NB4 (cell line): ENCODE measurements at regions not wholly inside any gene's neighbourhood (a gene's known extent, or its start where the extent isn't known, plus 50 kb on each side); places are given as distances from the start of the nearest gene placed in this dataset.

ENCODE experiments used
- CTCF ChIP-seq: IDR thresholded peaks from one replicate; pipeline ENCODE4 v1.5.1; 2012; ENCODE audit warnings: low read depth, low read length
- POLR2A ChIP-seq: IDR thresholded peaks from 2 replicates; pipeline ENCODE4 v1.6.1; 2011; ENCODE audit warnings: mild to moderate bottlenecking; ENCODE audit not compliant: insufficient read length; ENCODE audit errors: extremely low read depth

GRCh38 chr13:30142486-30143211, 164.7 kb downstream of the KATNAL1 start:
- TF ChIP-seq CTCF = no peak
- no peak for TF ChIP-seq POLR2A
